B cell (primary cell): ENCODE measurements at regions not wholly inside any gene's neighbourhood (a gene's known extent, or its start where the extent isn't known, plus 50 kb on each side); places are given as distances from the start of the nearest gene placed in this dataset.

Experiments
- ATAC-seq: fragments of 200-7000 bp; cut with Tn5 transposase; one replicate; pipeline ENCODE4 v1.10.0; 2021; ENCODE audit warnings: low read depth, mild to moderate bottlenecking, moderate number of reproducible peaks, moderate library complexity
- CTCF ChIA-PET: fragments of 350-600 bp; sonication (Branson Sonifier 250); formaldehyde crosslinking; loops from one replicate; lab custom pipeline; 2021; ENCODE audit warnings: antibody characterized with exemption, inconsistent platforms; lab: Charles Lee
- POLR2A ChIA-PET: fragments of 350-600 bp; sonication (Branson Sonifier 250); formaldehyde crosslinking; loops from one replicate; lab custom pipeline; 2021; ENCODE audit warnings: antibody characterized with exemption; lab: Charles Lee
- DNase-seq: peaks from one replicate; pipeline ENCODE4 v3.0.0; 2013
- H2AFZ ChIP-seq: 2 replicates; pipeline ENCODE4 v1.6.1; 2012; ENCODE audit warnings: mild to moderate bottlenecking, low read depth, low read length; ENCODE audit not compliant: insufficient read depth, poor library complexity, severe bottlenecking
- H3K27ac ChIP-seq, 2 donors: 1 replicate in 1 of 2; 2 replicates in 1 of 2; pipeline ENCODE4 v1.5.1; 2012 to 2013; ENCODE audit warnings: low read length in 2 of 2, mild to moderate bottlenecking in 2 of 2, moderate library complexity in 1 of 2
- H3K27me3 ChIP-seq, 4 experiments: fragments of 200-600 bp in 1 of 4; sonication (generic) in 1 of 4; replicated peaks in 1 of 4; 1 replicate in 2 of 4; 2 replicates in 2 of 4; pipeline versions ENCODE4 v1.6.1 to v1.7.0; 2013 to 2016; ENCODE audit warnings: low read length in 3 of 4, mild to moderate bottlenecking in 2 of 4, mixed read lengths in 1 of 4, moderate library complexity in 1 of 4; ENCODE audit not compliant: insufficient read depth in 4 of 4, control insufficient read depth in 3 of 4; ENCODE audit errors: control extremely low read depth in 1 of 4
- H3K36me3 ChIP-seq, 2 experiments: replicated peaks in 1 of 2; 1 replicate in 1 of 2; 2 replicates in 1 of 2; pipeline versions ENCODE4 v1.6.1 to v1.7.1; 2013; ENCODE audit warnings: low read length in 1 of 2; ENCODE audit not compliant: insufficient read depth in 2 of 2, control insufficient read depth in 1 of 2; ENCODE audit errors: control extremely low read depth in 1 of 2, extremely low read depth in 1 of 2
- H3K4me1 ChIP-seq, 2 donors: fragments of 200-600 bp in 1 of 2; sonication (generic) in 1 of 2; 1 replicate in 1 of 2; 2 replicates in 1 of 2; pipeline versions ENCODE4 v1.5.1 to v1.6.1; 2013 to 2017; ENCODE audit warnings: low read length in 2 of 2; ENCODE audit not compliant: control insufficient read depth in 2 of 2, insufficient read depth in 2 of 2
- H3K4me2 ChIP-seq: replicated peaks from 2 replicates; pipeline ENCODE3; 2012; ENCODE audit warnings: mild to moderate bottlenecking, low read depth, low read length; ENCODE audit not compliant: poor library complexity, severe bottlenecking
- H3K4me3 ChIP-seq, 5 experiments: fragments of 200-600 bp in 1 of 5; sonication (generic) in 1 of 5; 1 replicate in 3 of 5; 2 replicates in 2 of 5; pipeline versions ENCODE4 v1.5.1 to v1.7.0; 2011 to 2016; ENCODE audit warnings: low read length in 4 of 5, mild to moderate bottlenecking in 4 of 5, low read depth in 2 of 5, control low read depth in 1 of 5, moderate library complexity in 1 of 5; ENCODE audit not compliant: insufficient read depth in 1 of 5; ENCODE audit errors: control extremely low read depth in 1 of 5, extremely low read depth in 1 of 5
- H3K79me2 ChIP-seq: fragments of 200-600 bp; sonication (generic); one replicate; pipeline ENCODE4 v1.6.0; 2016; ENCODE audit warnings: low read length; ENCODE audit not compliant: control insufficient read depth, insufficient read depth
- H3K9ac ChIP-seq: fragments of 200-600 bp; sonication (generic); 2 replicates; pipeline ENCODE4 v1.6.1; 2017; ENCODE audit warnings: mild to moderate bottlenecking, low read length, moderate library complexity
- H3K9me3 ChIP-seq, 3 donors: one replicate each; pipeline versions ENCODE4 v1.6.1 to v1.7.1; 2013; ENCODE audit warnings: low read length in 2 of 3; ENCODE audit not compliant: control insufficient read depth in 2 of 3, insufficient read depth in 1 of 3; ENCODE audit errors: control extremely low read depth in 1 of 3
- H4K20me1 ChIP-seq: 2 replicates; pipeline ENCODE4 v1.6.0; 2012; ENCODE audit warnings: mild to moderate bottlenecking, low read length; ENCODE audit not compliant: insufficient read depth, control insufficient read depth, poor library complexity, severe bottlenecking
- H3K27ac Mint-ChIP-seq: one replicate; pipeline ENCODE4 v1.8.0; 2021; ENCODE audit warnings: mixed read lengths
- H3K27me3 Mint-ChIP-seq: one replicate; pipeline ENCODE4 v1.8.0; 2021; ENCODE audit warnings: mixed read lengths
- H3K4me1 Mint-ChIP-seq: one replicate; pipeline ENCODE4 v1.8.0; 2021; ENCODE audit warnings: mixed read lengths
- H3K4me3 Mint-ChIP-seq: one replicate; pipeline ENCODE4 v1.8.0; 2021; ENCODE audit warnings: mixed read lengths
- H3K9me3 Mint-ChIP-seq: one replicate; pipeline ENCODE4 v1.8.0; 2022; ENCODE audit warnings: mixed read lengths; ENCODE audit not compliant: insufficient read depth
- CTCF ChIP-seq: fragments of 200-600 bp; IDR thresholded peaks from one replicate; pipeline ENCODE4 v1.8.0; 2022; ENCODE audit warnings: antibody characterized with exemption, mild to moderate bottlenecking
- EZH2 ChIP-seq: IDR thresholded peaks from 2 replicates; pipeline ENCODE4 v1.6.1; 2012; ENCODE audit warnings: borderline replicate concordance, low read depth, mild to moderate bottlenecking, moderate library complexity, low read length; ENCODE audit not compliant: insufficient read depth, poor library complexity, severe bottlenecking
- WGBS: methylation state at CpG from one replicate; pipeline ENCODE4 v1.1.5; 2013; ENCODE audit warnings: missing lambda C conversion rate; ENCODE audit not compliant: insufficient coverage; 5-methylcytosine and 5-hydroxymethylcytosine counted together
- intact Hi-C: fragments of 100-400 bp; cut with micrococcal nuclease; formaldehyde crosslinking; loops from one replicate; pipeline ENCODE4 v1.10.0; 2022

GRCh38 chr14:25788252-25788651 lies 738.3 kb upstream of the STXBP6 start:
- CTCF ChIA-PET, result no interaction called here
- H3K27me3 Mint-ChIP-seq, result no peaks in the 10 kb centered on the region
- H3K27me3 ChIP-seq, result no peaks in the 10 kb centered on the region
- DNase-seq (no peak), ATAC-seq (no peak)
- H3K9ac ChIP-seq, result no peak overlapping the region
- no peak overlapping the region for H3K4me3 ChIP-seq
- peaks cover 0 to 2% (median 0%) of the 10 kb centered on the region in 3 donors for H3K9me3 ChIP-seq
- intact Hi-C loops, result no loop called here
- H3K4me1 ChIP-seq, result no peaks in the 10 kb centered on the region
- H3K4me1 Mint-ChIP-seq, result no peaks in the 10 kb centered on the region
- no peaks in the 10 kb centered on the region for H3K36me3 ChIP-seq
- no peak overlapping the region for H3K27ac Mint-ChIP-seq
- no peak overlapping the region for H3K4me3 Mint-ChIP-seq
- H3K9me3 Mint-ChIP-seq, result peaks cover 6% of the 10 kb centered on the region
- H3K79me2 ChIP-seq, result no peaks in the 10 kb centered on the region
- no CpG with 5 or more reads among the region's 1 CpG for WGBS
- no peak overlapping the region for H3K27ac ChIP-seq
- POLR2A ChIA-PET, result no interaction called here
- H3K4me2 ChIP-seq, result no peak overlapping the region
- H2AFZ ChIP-seq, result no peak overlapping the region
- TF ChIP-seq EZH2 (no peak), CTCF (no peak)
- H4K20me1 ChIP-seq, result no peaks in the 10 kb centered on the region

GRCh38 chr14:25765909-25766308 lies 716.0 kb upstream of the STXBP6 start:
- H3K27me3 ChIP-seq, result no peaks in the 10 kb centered on the region
- Mint-ChIP-seq H3K27me3 (no peaks in the 10 kb centered on the region), H3K9me3 (peaks cover 7% of the 10 kb centered on the region), H3K27ac (no peak overlapping the region), H3K4me1 (no peaks in the 10 kb centered on the region), H3K4me3 (no peak overlapping the region)
- no peak overlapping the region for H2AFZ ChIP-seq
- intact Hi-C loops, result no loop called here
- H3K36me3 ChIP-seq, result no peaks in the 10 kb centered on the region
- peaks cover 0 to 1% (median 0%) of the 10 kb centered on the region in 3 donors for H3K9me3 ChIP-seq
- H3K4me2 ChIP-seq, result no peak overlapping the region
- no peak overlapping the region for H3K4me3 ChIP-seq
- H3K79me2 ChIP-seq, result no peaks in the 10 kb centered on the region
- WGBS, result no CpG with 5 or more reads among the region's 3 CpGs
- ATAC-seq (no peak), DNase-seq (no peak)
- TF ChIP-seq CTCF, result no peak
- no peak for TF ChIP-seq EZH2
- no peaks in the 10 kb centered on the region for H4K20me1 ChIP-seq
- H3K4me1 ChIP-seq, result no peaks in the 10 kb centered on the region
- no peak overlapping the region for H3K9ac ChIP-seq
- H3K27ac ChIP-seq, result no peak overlapping the region
- ChIA-PET POLR2A (no interaction called here), CTCF (no interaction called here)
